VCaP (cell line): ENCODE measurements at regions not wholly inside any gene's neighbourhood (a gene's known extent, or its start where the extent isn't known, plus 50 kb on each side); places are given as distances from the start of the nearest gene placed in this dataset.

Source experiments
- H3K27ac ChIP-seq: fragments of 450-650 bp; 2 replicates; pipeline ENCODE4 v1.5.1; 2017
- CTCF ChIP-seq: fragments of 450-650 bp; conservative IDR thresholded peaks from 2 replicates; pipeline ENCODE4 v1.5.1; 2017; ENCODE audit warnings: mild to moderate bottlenecking, moderate library complexity

GRCh38 chr14:79939235-79939634 lies 272.1 kb downstream of the DIO2 start:
- no peak for TF ChIP-seq CTCF
- no peak overlapping the region for H3K27ac ChIP-seq

- TF ChIP-seq CTCF, result no peak
These were observed 273.1 kb downstream of the DIO2 start for GRCh38 chr14:79938185-79938584.

GRCh38 chr14:79937433-79937832 lies 273.9 kb downstream of the DIO2 start:
- no peak overlapping the region for H3K27ac ChIP-seq
- no peak for TF ChIP-seq CTCF

More at GRCh38 chr14:79938185-79938584, 273.1 kb downstream of the DIO2 start:
- H3K27ac ChIP-seq, result no peak overlapping the region

GRCh38 chr14:79924551-79924950 lies 286.8 kb downstream of the DIO2 start:
- no peak overlapping the region for H3K27ac ChIP-seq
- TF ChIP-seq CTCF, result no peak

GRCh38 chr14:79920180-79920692 lies 291.1 kb downstream of the DIO2 start:
- no peak for TF ChIP-seq CTCF
- no peak overlapping the region for H3K27ac ChIP-seq
